Neural cell (in vitro differentiated cells): ENCODE measurements at regions not wholly inside any gene's neighbourhood (a gene's known extent, or its start where the extent isn't known, plus 50 kb on each side); places are given as distances from the start of the nearest gene placed in this dataset.

Experiments used
- EP300 ChIP-seq: fragments of 450-650 bp; conservative IDR thresholded peaks from 2 replicates; pipeline ENCODE4 v1.6.1; 2014; ENCODE audit warnings: antibody characterized with exemption, mild to moderate bottlenecking, moderate library complexity; ENCODE audit not compliant: poor library complexity, severe bottlenecking
- EZH2 ChIP-seq: fragments of 200-600, 300-800 bp; shearing (Covaris generic), sonication (generic); IDR thresholded peaks from 2 replicates; pipeline ENCODE4 v1.6.1; 2014; ENCODE audit warnings: antibody characterized with exemption, low read length, borderline replicate concordance, mild to moderate bottlenecking; ENCODE audit not compliant: insufficient read depth, poor library complexity, severe bottlenecking
- POLR2AphosphoS5 ChIP-seq: IDR thresholded peaks from 2 replicates; pipeline ENCODE4 v1.6.1; 2012
- RAD21 ChIP-seq: fragments of 450-650 bp; conservative IDR thresholded peaks from 2 replicates; pipeline ENCODE4 v1.6.1; 2014; ENCODE audit warnings: antibody characterized with exemption, mild to moderate bottlenecking, moderate library complexity
- SMC3 ChIP-seq: fragments of 450-650 bp; conservative IDR thresholded peaks from 2 replicates; pipeline ENCODE4 v1.6.1; 2014; ENCODE audit warnings: antibody characterized with exemption, mild to moderate bottlenecking, moderate library complexity; ENCODE audit not compliant: poor library complexity
- TAF1 ChIP-seq: IDR thresholded peaks from 2 replicates; pipeline ENCODE4 v1.6.1; 2012; ENCODE audit warnings: low read depth
- TF ChIP-seq, protein P1 (sequence below): fragments of 450-650 bp; IDR thresholded peaks from 2 replicates; pipeline ENCODE4 v1.5.1; 2014; ENCODE audit warnings: antibody characterized with exemption, mild to moderate bottlenecking, moderate library complexity; ENCODE audit not compliant: poor library complexity, severe bottlenecking
- TF ChIP-seq, protein P2 (sequence below): IDR thresholded peaks from 2 replicates; pipeline ENCODE4 v1.6.1; 2012; ENCODE audit warnings: borderline replicate concordance

DNA sequence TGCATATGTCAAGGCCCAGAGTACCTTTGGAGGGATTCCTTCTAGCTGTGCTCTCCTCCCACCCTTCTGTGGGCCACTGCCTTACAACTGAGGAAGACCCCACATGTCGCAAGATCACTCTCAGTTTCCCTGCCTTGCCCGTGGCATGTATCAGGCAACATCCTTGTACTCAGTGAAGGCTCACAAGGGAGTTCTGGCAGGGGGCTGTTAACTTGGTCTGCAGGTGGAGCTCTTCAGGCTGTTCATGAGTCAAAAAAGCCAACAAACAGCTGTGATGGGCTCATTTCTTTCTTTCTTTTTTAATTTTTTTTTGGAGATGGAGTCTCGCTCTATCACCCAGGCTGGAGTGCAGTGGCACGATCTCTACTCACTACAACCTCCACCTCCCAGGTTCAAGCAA is 513.0 kb upstream of the ANKRD30A start:
- TF ChIP-seq, protein P1, sequence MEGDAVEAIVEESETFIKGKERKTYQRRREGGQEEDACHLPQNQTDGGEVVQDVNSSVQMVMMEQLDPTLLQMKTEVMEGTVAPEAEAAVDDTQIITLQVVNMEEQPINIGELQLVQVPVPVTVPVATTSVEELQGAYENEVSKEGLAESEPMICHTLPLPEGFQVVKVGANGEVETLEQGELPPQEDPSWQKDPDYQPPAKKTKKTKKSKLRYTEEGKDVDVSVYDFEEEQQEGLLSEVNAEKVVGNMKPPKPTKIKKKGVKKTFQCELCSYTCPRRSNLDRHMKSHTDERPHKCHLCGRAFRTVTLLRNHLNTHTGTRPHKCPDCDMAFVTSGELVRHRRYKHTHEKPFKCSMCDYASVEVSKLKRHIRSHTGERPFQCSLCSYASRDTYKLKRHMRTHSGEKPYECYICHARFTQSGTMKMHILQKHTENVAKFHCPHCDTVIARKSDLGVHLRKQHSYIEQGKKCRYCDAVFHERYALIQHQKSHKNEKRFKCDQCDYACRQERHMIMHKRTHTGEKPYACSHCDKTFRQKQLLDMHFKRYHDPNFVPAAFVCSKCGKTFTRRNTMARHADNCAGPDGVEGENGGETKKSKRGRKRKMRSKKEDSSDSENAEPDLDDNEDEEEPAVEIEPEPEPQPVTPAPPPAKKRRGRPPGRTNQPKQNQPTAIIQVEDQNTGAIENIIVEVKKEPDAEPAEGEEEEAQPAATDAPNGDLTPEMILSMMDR = no peak
- no peak for TF ChIP-seq SMC3
- no peak for TF ChIP-seq TAF1
- no peak for TF ChIP-seq EZH2
- no peak for TF ChIP-seq EP300
- TF ChIP-seq RAD21 = no peak
- TF ChIP-seq POLR2AphosphoS5 = no peak
- TF ChIP-seq, protein P2, sequence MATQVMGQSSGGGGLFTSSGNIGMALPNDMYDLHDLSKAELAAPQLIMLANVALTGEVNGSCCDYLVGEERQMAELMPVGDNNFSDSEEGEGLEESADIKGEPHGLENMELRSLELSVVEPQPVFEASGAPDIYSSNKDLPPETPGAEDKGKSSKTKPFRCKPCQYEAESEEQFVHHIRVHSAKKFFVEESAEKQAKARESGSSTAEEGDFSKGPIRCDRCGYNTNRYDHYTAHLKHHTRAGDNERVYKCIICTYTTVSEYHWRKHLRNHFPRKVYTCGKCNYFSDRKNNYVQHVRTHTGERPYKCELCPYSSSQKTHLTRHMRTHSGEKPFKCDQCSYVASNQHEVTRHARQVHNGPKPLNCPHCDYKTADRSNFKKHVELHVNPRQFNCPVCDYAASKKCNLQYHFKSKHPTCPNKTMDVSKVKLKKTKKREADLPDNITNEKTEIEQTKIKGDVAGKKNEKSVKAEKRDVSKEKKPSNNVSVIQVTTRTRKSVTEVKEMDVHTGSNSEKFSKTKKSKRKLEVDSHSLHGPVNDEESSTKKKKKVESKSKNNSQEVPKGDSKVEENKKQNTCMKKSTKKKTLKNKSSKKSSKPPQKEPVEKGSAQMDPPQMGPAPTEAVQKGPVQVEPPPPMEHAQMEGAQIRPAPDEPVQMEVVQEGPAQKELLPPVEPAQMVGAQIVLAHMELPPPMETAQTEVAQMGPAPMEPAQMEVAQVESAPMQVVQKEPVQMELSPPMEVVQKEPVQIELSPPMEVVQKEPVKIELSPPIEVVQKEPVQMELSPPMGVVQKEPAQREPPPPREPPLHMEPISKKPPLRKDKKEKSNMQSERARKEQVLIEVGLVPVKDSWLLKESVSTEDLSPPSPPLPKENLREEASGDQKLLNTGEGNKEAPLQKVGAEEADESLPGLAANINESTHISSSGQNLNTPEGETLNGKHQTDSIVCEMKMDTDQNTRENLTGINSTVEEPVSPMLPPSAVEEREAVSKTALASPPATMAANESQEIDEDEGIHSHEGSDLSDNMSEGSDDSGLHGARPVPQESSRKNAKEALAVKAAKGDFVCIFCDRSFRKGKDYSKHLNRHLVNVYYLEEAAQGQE = no peak
